ENCODE measurements at regions not wholly inside any gene's neighbourhood (a gene's known extent, or its start where the extent isn't known, plus 50 kb on each side); places are given as distances from the start of the nearest gene placed in this dataset.

DNA sequence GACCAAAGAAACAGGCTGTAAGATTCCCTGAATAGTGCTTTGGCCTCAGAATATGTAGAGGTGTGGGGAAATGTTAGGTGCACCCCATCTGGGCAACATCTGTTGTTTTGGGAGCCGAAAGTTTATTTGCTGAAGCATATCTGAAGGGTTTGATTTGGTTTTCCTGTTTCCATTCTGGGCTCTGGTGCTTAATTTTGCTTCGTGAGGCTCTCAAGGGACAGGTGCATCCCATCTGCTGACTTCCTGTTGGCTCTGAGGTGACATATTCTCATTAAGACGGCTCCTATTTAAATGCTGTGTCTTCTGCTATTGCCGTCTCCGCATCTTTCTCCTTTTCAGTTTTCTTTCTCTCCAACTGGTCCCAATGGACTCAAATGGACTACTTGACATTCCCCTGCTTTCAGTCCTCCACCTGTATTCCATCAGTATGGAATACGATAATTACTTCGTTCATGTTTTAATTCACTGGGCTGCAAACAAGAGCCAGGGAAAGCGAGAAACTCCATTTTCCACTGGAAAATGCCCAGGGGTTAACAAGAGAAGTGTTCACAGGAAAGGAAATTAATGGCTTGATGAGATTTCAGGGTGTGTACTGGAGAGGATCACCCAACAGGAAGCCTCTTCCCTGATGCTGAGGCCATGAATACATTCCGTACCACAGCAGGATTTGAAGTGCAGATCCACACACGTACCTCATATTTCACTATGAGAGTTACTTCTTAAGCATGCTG is 104.0 kb downstream of the MTX3 start:
- no peak for TF ChIP-seq GATA2 (IDR thresholded peaks at IDR 0.05; ENCODE audit: low read depth, low read length)
- no peak for TF ChIP-seq GATA3 (IDR thresholded peaks at IDR 0.05; ENCODE audit: low read depth, low read length)

All from SH-SY5Y (cell line).